ENCODE measurements at regions not wholly inside any gene's neighbourhood (a gene's known extent, or its start where the extent isn't known, plus 50 kb on each side); places are given as distances from the start of the nearest gene placed in this dataset.

DNA sequence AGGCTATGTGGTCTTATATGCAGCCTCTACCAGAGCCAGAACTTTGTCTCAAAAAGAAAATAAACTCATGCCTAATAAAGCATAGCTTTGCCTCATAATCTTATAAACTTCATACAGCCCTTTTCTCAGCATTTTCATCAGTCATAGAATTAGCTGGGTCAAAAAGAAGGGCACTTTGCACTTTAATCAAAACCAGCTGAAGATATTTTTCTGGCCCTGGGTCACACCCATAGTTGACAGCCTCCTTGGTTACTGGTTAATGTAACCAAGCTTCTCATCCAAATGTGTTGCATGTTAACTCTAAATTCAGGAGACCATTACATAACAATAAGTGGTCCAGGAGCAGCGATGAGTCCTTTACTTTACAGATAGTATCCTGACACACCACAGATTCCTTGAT, 558.2 kb downstream of the FLRT2 start:
- TF ChIP-seq TAF1 (IDR thresholded peaks at IDR 0.05; ENCODE audit: low read depth) = no peak
- TF ChIP-seq EZH2 (IDR thresholded peaks at IDR 0.05; ENCODE audit: borderline replicate concordance, insufficient read depth, low read length, poor library complexity, severe bottlenecking) = no peak
- TF ChIP-seq, protein P1, sequence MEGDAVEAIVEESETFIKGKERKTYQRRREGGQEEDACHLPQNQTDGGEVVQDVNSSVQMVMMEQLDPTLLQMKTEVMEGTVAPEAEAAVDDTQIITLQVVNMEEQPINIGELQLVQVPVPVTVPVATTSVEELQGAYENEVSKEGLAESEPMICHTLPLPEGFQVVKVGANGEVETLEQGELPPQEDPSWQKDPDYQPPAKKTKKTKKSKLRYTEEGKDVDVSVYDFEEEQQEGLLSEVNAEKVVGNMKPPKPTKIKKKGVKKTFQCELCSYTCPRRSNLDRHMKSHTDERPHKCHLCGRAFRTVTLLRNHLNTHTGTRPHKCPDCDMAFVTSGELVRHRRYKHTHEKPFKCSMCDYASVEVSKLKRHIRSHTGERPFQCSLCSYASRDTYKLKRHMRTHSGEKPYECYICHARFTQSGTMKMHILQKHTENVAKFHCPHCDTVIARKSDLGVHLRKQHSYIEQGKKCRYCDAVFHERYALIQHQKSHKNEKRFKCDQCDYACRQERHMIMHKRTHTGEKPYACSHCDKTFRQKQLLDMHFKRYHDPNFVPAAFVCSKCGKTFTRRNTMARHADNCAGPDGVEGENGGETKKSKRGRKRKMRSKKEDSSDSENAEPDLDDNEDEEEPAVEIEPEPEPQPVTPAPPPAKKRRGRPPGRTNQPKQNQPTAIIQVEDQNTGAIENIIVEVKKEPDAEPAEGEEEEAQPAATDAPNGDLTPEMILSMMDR (IDR thresholded peaks at IDR 0.05; ENCODE audit: poor library complexity, severe bottlenecking) = no peak
